ENCODE measurements at regions not wholly inside any gene's neighbourhood (a gene's known extent, or its start where the extent isn't known, plus 50 kb on each side); places are given as distances from the start of the nearest gene placed in this dataset.

DNA sequence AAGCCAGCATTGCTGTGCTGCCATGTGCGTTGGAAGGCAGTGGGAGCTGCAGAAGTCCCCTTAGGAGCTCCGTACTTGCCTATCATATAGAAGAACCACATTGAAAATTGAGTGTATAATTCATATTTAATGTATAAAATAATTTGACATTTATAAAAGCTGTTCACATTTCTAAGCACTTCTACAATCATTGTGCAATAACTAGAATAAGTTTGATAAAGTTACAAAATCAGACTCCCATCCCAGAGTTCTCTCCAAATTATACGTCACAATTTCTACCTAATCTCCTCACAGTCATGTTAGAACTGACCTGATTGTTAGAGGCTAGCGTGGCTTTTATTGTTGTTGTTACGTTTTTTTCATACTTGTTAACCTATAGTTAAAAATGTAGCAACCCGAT is 123.5 kb upstream of the ZNF366 start:
- TF ChIP-seq, protein P1, sequence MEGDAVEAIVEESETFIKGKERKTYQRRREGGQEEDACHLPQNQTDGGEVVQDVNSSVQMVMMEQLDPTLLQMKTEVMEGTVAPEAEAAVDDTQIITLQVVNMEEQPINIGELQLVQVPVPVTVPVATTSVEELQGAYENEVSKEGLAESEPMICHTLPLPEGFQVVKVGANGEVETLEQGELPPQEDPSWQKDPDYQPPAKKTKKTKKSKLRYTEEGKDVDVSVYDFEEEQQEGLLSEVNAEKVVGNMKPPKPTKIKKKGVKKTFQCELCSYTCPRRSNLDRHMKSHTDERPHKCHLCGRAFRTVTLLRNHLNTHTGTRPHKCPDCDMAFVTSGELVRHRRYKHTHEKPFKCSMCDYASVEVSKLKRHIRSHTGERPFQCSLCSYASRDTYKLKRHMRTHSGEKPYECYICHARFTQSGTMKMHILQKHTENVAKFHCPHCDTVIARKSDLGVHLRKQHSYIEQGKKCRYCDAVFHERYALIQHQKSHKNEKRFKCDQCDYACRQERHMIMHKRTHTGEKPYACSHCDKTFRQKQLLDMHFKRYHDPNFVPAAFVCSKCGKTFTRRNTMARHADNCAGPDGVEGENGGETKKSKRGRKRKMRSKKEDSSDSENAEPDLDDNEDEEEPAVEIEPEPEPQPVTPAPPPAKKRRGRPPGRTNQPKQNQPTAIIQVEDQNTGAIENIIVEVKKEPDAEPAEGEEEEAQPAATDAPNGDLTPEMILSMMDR (IDR thresholded peaks at IDR 0.05) = no peak
- TF ChIP-seq POLR2AphosphoS5 (IDR thresholded peaks at IDR 0.05) = no peak
- TF ChIP-seq POLR2A (IDR thresholded peaks at IDR 0.05) = no peak

All from breast epithelium (tissue), 3 donors.